22Rv1 (cell line): ENCODE measurements at regions not wholly inside any gene's neighbourhood (a gene's known extent, or its start where the extent isn't known, plus 50 kb on each side); places are given as distances from the start of the nearest gene placed in this dataset.
"Not testable (repeated sequence)": the region's sequence is repeated elsewhere in the genome, so short reads cannot be mapped to it uniquely, and the experiment has no call there.

Source experiments
- H3K27ac ChIP-seq: fragments of 450-650 bp; 2 replicates; pipeline ENCODE4 v1.5.1; 2017
- CTCF ChIP-seq: fragments of 450-650 bp; IDR thresholded peaks from 2 replicates; pipeline ENCODE4 v1.5.1; 2017; ENCODE audit warnings: mild to moderate bottlenecking
- ZFX ChIP-seq: fragments of 450-650 bp; IDR thresholded peaks from 2 replicates; pipeline ENCODE4 v1.6.1; 2017; ENCODE audit warnings: antibody characterized with exemption, borderline replicate concordance

DNA sequence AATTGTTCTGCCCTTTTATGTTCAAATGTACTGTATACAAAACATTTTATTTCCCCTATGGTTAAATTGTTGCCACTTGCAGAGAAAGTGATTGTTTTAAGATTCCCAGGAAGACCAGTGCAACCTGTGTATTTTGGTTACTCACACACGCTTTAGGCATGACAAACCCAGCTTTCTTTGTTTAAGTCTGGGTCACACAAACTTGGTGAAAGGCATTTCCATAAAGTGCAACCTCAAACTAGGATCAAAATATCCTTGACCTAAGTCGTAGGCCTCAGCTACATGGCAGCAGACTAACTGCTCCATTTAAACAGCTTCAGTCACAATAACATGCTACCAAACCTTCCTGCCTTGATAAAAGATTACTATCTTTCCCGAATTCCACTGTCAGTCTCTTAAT is 639.0 kb upstream of the PRR20A start:
- TF ChIP-seq CTCF (no peak), ZFX (no peak)
- H3K27ac ChIP-seq, result no peak overlapping the region

- TF ChIP-seq ZFX (no peak), CTCF (no peak)
- H3K27ac ChIP-seq, result no peak overlapping the region
Observed at GRCh38 chr13:56510836-56511235, 629.9 kb upstream of the PRR20A start.

GRCh38 chr13:56512336-56512735 is 628.4 kb upstream of the PRR20A start:
- H3K27ac ChIP-seq, result not testable (repeated sequence)

DNA sequence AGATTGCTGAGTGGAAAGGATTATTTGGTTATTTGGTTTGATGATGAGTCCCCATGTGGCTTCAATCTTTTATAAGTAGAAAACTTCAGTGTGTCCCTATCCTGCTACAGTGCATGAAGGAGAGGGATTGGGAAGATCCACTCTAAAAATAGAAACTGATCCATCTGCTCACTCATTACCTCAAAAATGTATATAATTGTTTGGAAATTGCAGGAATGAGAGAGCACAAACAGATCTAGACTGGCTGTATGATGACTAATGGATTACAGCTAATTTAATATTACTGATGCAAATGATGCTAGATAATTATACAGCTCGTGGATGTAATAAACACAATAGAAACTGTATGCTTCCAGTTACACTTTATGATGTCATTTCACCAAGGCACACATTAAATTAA is 625.3 kb upstream of the PRR20A start:
- TF ChIP-seq ZFX (no peak), CTCF (no peak)
- no peak overlapping the region for H3K27ac ChIP-seq

- TF ChIP-seq CTCF (no peak), ZFX (no peak)
- peak overlapping the region; percentile 80 for H3K27ac ChIP-seq
Observed at GRCh38 chr13:56528040-56528790, 612.5 kb upstream of the PRR20A start.

DNA sequence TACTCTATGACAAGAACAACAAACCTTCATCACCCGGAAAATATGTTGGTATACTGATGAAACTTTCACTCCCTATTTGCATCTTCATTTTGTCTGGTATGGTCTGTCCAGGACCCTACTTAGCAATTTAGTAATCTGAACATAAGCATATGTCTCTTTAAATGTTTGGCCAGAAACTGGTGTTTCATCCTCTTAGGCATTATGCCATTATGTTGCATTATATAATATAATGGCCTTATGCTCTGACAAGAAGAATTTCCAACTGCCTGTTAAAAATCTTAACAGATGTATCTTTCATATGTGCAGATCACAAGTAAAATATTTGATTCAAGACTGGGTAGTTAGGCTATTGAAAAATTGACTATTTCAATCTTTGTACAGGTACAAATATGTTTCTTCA is 610.6 kb upstream of the PRR20A start:
- peak overlapping the region; percentile 80 for H3K27ac ChIP-seq
- TF ChIP-seq ZFX, result no peak
- no peak for TF ChIP-seq CTCF

DNA sequence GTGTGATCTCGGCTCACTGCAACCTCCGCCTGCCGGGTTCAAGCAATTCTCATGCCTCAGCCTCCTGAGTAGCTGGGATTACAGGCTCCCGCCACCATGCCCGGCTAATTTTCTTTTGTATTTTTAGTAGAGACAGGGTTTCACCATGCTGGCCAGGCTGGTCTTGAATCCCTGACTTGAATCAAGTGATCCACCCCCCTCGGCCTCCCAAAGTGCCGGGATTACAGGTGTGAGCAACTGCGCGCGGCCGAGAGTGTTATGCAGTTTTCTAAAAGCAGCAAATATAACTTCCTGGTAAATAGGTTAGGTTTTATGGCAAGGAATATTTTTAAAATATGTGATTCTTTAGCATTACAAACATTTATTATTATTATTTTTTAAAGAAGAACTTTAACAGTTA is 592.8 kb upstream of the PRR20A start:
- not testable (repeated sequence) for H3K27ac ChIP-seq

DNA sequence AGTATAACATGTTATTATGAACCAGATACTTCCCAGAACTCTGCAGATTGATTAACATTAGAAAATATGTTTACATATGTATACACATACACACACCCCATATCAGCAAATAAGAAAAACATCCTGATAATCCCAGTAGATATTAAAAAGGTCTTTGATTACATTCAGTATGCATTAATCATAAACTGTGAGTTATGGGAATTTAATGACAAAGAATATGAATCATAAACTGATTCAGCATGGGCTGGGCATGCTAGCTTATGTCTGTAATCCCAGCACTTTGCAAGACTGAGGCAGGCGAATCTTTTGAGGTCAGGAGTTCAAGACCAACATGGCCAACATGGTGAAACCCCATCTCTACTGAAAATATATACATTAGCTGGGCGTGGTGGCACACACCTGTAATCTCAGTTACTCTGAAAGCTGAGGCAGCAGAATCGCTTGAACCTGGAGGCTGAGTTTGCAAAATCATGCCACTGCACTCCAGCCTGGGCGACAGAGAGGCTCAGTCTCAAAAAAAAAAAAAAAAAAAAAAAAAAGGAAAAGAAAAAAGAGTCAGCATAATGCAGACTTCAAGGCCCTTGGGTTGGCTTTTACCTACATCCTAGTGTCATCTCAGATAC is 581.9 kb upstream of the PRR20A start:
- H3K27ac ChIP-seq, result no peak overlapping the region
- TF ChIP-seq CTCF (no peak), ZFX (no peak)
